ENCODE measurements at regions not wholly inside any gene's neighbourhood (a gene's known extent, or its start where the extent isn't known, plus 50 kb on each side); places are given as distances from the start of the nearest gene placed in this dataset.

DNA sequence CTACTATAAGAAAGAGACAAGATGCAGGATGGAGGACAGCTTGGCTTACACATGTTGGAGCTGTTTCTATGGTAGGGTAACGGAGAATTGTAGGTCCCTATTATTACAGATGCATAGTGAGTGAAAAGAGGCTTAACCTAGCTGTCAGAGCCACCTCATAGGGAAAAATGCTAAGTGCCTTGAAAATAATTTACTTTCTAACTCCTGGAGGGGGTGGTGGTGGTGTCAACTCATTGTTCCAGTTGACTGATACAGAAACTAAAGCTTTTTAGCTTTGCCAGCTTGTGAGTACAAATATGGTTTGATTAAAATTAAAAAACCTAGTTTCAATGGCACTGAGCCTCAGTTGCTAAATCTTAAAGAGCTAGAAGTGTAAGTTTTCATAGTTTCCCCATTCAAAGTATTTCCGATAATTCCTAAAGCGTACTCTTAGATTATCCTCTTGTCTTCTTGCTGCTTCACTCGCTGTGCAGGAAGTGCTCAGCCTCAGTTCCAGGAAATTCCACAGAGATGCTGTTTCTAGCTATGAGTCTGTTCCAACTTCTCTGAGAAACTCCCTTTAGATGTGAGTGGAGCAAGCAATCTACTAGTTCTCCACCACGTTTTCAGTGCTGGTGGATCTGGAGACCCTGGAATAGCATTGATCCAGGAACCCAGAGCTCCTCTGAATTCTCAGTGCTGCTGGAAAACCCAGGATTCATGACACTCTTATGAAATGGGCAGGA is 265.2 kb downstream of the DMAC1 start:
- Mint-ChIP-seq H3K36me3 (ENCODE audit: unreplicated experiment) (no peaks in the 10 kb centered on the region), H3K27me3 (ENCODE audit: unreplicated experiment) (no peaks in the 10 kb centered on the region), H3K4me1 (ENCODE audit: low read depth, unreplicated experiment) (no peaks in the 10 kb centered on the region), H3K27ac (ENCODE audit: unreplicated experiment) (no peak overlapping the region), H3K4me3 (ENCODE audit: unreplicated experiment) (no peak overlapping the region), H3K9me3 (ENCODE audit: unreplicated experiment) (no peaks in the 10 kb centered on the region)
- TF ChIP-seq, protein P1, sequence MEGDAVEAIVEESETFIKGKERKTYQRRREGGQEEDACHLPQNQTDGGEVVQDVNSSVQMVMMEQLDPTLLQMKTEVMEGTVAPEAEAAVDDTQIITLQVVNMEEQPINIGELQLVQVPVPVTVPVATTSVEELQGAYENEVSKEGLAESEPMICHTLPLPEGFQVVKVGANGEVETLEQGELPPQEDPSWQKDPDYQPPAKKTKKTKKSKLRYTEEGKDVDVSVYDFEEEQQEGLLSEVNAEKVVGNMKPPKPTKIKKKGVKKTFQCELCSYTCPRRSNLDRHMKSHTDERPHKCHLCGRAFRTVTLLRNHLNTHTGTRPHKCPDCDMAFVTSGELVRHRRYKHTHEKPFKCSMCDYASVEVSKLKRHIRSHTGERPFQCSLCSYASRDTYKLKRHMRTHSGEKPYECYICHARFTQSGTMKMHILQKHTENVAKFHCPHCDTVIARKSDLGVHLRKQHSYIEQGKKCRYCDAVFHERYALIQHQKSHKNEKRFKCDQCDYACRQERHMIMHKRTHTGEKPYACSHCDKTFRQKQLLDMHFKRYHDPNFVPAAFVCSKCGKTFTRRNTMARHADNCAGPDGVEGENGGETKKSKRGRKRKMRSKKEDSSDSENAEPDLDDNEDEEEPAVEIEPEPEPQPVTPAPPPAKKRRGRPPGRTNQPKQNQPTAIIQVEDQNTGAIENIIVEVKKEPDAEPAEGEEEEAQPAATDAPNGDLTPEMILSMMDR (IDR thresholded peaks at IDR 0.05; ENCODE audit: partially characterized antibody, unreplicated experiment), result no peak
- no peak for DNase-seq

DNA sequence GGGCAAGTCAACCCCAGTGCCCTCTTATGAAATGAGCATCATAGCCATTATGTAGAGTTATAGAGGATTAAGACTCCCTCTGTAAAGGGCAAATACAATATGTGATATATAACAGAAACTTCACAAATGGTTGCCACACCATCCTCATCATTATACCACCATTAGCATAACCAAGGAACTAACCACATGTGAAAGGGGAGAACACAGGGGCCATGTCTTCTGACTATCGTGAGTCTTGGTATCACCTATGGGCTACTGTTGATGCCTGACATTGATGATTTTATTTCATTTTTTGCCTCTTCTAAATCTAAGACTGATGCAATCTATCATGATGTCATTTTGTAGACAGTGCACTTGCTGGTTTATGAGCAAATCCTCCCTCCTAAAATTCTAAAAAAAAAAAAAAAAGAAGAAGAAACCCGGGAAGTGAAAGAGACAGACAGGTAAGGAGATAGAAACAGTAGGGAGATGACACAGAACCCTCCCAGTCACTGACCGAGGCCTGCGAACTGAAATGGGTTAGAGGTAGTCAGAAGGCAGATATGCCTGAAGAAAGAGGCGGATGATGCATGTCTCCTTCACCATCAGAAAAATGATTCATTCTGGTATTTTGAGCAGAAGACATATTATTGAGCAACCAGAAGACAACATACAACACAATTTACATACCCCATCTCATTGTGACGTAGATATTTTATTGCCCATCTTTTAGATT is 266.0 kb downstream of the DMAC1 start:
- DNase-seq, result no peak
- Mint-ChIP-seq H3K4me3 (ENCODE audit: unreplicated experiment) (no peak overlapping the region), H3K27ac (ENCODE audit: unreplicated experiment) (no peak overlapping the region), H3K27me3 (ENCODE audit: unreplicated experiment) (no peaks in the 10 kb centered on the region), H3K4me1 (ENCODE audit: low read depth, unreplicated experiment) (no peaks in the 10 kb centered on the region), H3K36me3 (ENCODE audit: unreplicated experiment) (no peaks in the 10 kb centered on the region), H3K9me3 (ENCODE audit: unreplicated experiment) (no peaks in the 10 kb centered on the region)
- TF ChIP-seq, protein P1 (IDR thresholded peaks at IDR 0.05; ENCODE audit: partially characterized antibody, unreplicated experiment), result no peak

DNA sequence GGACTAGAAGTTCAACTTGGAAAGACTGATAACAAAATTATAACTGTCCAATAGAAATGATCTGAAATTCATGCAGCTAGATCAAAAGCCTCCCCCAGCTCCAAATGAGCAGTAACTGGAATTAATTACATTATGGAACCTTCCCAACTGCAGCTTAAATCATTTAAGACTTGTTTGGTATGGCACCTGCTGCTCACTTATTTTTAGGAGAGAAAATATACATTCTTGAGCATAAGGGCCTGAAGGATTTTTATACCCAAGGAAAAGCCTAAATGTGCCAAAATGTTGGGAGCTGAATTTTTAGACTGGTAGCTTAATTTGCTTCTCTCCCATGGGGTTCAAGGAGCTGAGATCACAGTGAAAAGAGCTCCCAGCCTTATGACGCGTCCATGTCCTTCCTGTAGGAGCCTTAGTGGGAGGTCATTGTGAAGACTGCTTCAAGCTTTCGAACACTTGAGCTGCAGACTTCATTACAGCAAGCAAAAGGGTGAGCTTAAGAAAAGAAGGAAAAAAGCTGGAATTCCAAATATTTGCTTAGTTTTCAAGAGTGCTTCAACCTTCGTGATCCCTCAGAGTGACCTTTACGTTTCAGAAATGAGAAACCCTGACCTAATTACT is 276.0 kb downstream of the DMAC1 start:
- Mint-ChIP-seq H3K4me1 (ENCODE audit: low read depth, unreplicated experiment) (no peaks in the 10 kb centered on the region), H3K9me3 (ENCODE audit: unreplicated experiment) (no peaks in the 10 kb centered on the region), H3K36me3 (ENCODE audit: unreplicated experiment) (no peaks in the 10 kb centered on the region), H3K27me3 (ENCODE audit: unreplicated experiment) (no peaks in the 10 kb centered on the region), H3K27ac (ENCODE audit: unreplicated experiment) (no peak overlapping the region), H3K4me3 (ENCODE audit: unreplicated experiment) (no peak overlapping the region)
- no peak for DNase-seq
- TF ChIP-seq, protein P1 (IDR thresholded peaks at IDR 0.05; ENCODE audit: partially characterized antibody, unreplicated experiment), result no peak

DNA sequence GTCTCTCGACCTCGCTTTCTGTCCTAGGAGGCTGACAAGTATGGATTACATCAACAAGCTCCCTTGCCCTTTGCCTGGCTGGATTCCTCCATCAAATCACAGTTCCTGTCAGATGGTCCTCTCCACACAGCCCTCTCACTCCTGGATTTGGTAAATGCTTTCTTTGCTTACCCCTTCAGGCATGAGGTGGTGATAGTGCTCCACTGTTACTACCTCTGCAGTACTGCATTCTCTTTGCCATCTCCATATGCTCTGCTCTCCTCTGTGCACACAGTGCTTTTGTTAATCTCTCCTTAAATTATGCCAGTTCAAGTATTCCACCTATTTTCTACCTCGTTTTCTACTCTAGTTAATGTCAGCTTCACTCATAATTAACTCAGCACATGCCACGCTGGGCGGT is 279.2 kb downstream of the DMAC1 start:
- Mint-ChIP-seq H3K4me3 (ENCODE audit: unreplicated experiment) (no peak overlapping the region), H3K27me3 (ENCODE audit: unreplicated experiment) (no peaks in the 10 kb centered on the region), H3K27ac (ENCODE audit: unreplicated experiment) (no peak overlapping the region), H3K36me3 (ENCODE audit: unreplicated experiment) (no peaks in the 10 kb centered on the region), H3K4me1 (ENCODE audit: low read depth, unreplicated experiment) (no peaks in the 10 kb centered on the region), H3K9me3 (ENCODE audit: unreplicated experiment) (no peaks in the 10 kb centered on the region)
- DNase-seq, result no peak
- TF ChIP-seq, protein P1 (IDR thresholded peaks at IDR 0.05; ENCODE audit: partially characterized antibody, unreplicated experiment), result no peak

DNA sequence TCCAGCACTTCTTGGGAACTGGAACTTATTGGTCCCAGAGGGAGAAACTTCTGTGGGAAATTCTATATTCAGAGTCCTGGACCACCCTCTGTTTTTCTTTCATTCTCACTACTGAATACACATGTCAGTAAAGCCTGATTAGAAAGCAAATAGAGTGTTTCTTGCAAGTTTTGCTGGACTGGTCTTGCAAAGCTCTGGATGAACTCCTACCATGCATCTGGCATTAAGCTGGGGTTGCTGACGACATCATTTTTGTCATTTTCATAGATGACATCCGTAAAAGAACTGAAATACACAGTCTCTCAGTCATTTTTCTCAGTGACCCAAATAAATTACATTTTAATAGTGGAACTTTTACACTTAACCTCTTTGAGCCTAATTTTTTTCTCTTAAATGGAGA is 283.2 kb downstream of the DMAC1 start:
- no peaks in the 10 kb centered on the region for H3K36me3 Mint-ChIP-seq (ENCODE audit: unreplicated experiment)
- no peak overlapping the region for H3K4me3 Mint-ChIP-seq (ENCODE audit: unreplicated experiment)
- no peaks in the 10 kb centered on the region for H3K27me3 Mint-ChIP-seq (ENCODE audit: unreplicated experiment)
- DNase-seq, result no peak
- H3K4me1 Mint-ChIP-seq (ENCODE audit: low read depth, unreplicated experiment), result no peaks in the 10 kb centered on the region
- no peak overlapping the region for H3K27ac Mint-ChIP-seq (ENCODE audit: unreplicated experiment)
- TF ChIP-seq, protein P1 (IDR thresholded peaks at IDR 0.05; ENCODE audit: partially characterized antibody, unreplicated experiment), result no peak
- H3K9me3 Mint-ChIP-seq (ENCODE audit: unreplicated experiment), result no peaks in the 10 kb centered on the region

Measured in glutamatergic neuron (in vitro differentiated cells).